K562 (cell line): ENCODE measurements at regions not wholly inside any gene's neighbourhood (a gene's known extent, or its start where the extent isn't known, plus 50 kb on each side); places are given as distances from the start of the nearest gene placed in this dataset.

Experiments
- ATAC-seq: fragments of 200-7000 bp; cut with Tn5 transposase; 3 replicates; pipeline ENCODE4 v1.9.1; 2020; ENCODE audit warnings: moderate library complexity
- BruUV-seq: library from RNA; stranded (reverse); fragments of 400-500 nt; replicated peaks from 2 replicates; lab custom pipeline; 2021; lab: Mats Ljungman, UMichigan
- CTCF ChIA-PET: fragments of 300-600 bp; formaldehyde crosslinking; extraction: SDS; loops from one replicate; lab custom pipeline; 2021; ENCODE audit warnings: low intra/inter-chr PET ratio; lab: Yijun Ruan, JAX
- POLR2A ChIA-PET: fragments of 300-600, 350-650 bp; sonication (Branson Sonifier 250); formaldehyde crosslinking; extraction: SDS; loops from one replicate; lab custom pipeline; 2021; ENCODE audit warnings: antibody characterized with exemption, inconsistent platforms; lab: Yijun Ruan, JAX
- DNase-seq, 4 experiments: peaks; one replicate each; pipeline versions ENCODE4 v3.0.0 to v3.0.0-alpha.2; 2011 to 2018; ENCODE audit warnings: low spot score in 3 of 4, mixed read lengths in 3 of 4; ENCODE audit errors: extremely low read depth in 1 of 4
- FAIRE-seq: peaks from 2 replicates; lab custom pipeline; 2011; peaks lifted over from hg19 to GRCh38; lab: Jason Lieb, UNC
- H2AFZ ChIP-seq: 2 replicates; pipeline ENCODE4 v1.6.0; 2011; ENCODE audit warnings: low read depth, low read length, control low read depth, inconsistent platforms
- H3K27ac ChIP-seq: fragments of 200-600 bp; 3 replicates; pipeline ENCODE4 v1.8.0; 2011; ENCODE audit warnings: low read depth, mild to moderate bottlenecking, control low read depth, inconsistent platforms, low read length, moderate library complexity, mixed read lengths; ENCODE audit errors: extremely low read depth
- H3K27me3 ChIP-seq, 2 experiments: fragments of 300-600 bp in 1 of 2; 2 replicates in 1 of 2; 3 replicates in 1 of 2; pipeline versions ENCODE4 v1.6.0 to v1.8.0; 2011; ENCODE audit warnings: inconsistent platforms in 2 of 2, low read length in 2 of 2, mild to moderate bottlenecking in 1 of 2, mixed read lengths in 1 of 2, moderate library complexity in 1 of 2; ENCODE audit not compliant: control insufficient read depth in 2 of 2, insufficient read depth in 2 of 2
- H3K36me3 ChIP-seq: fragments of 300-600 bp; 3 replicates; pipeline ENCODE4 v1.8.0; 2011; ENCODE audit warnings: mild to moderate bottlenecking, low read length, inconsistent platforms; ENCODE audit not compliant: control insufficient read depth, insufficient read depth
- H3K4me1 ChIP-seq, 2 experiments: fragments of 200-600 bp in 1 of 2; replicated peaks in 1 of 2; 2 replicates in 1 of 2; 3 replicates in 1 of 2; pipeline versions ENCODE4 v1.5.1 to v1.8.0; 2011; ENCODE audit warnings: inconsistent platforms in 2 of 2, low read length in 2 of 2, mild to moderate bottlenecking in 1 of 2, mixed read lengths in 1 of 2, moderate library complexity in 1 of 2; ENCODE audit not compliant: control insufficient read depth in 2 of 2, insufficient read depth in 2 of 2
- H3K4me2 ChIP-seq: 2 replicates; pipeline ENCODE4 v1.6.1; 2011; ENCODE audit warnings: low read length, control low read depth, inconsistent platforms, mixed read lengths; ENCODE audit not compliant: insufficient read depth
- H3K4me3 ChIP-seq: fragments of 200-600 bp; sonication (generic), shearing (Covaris generic); 2 replicates; pipeline ENCODE4 v1.5.1; 2016; ENCODE audit warnings: control low read depth, inconsistent platforms
- H3K79me2 ChIP-seq: fragments of 200-600 bp; 3 replicates; pipeline ENCODE4 v1.8.0; 2011; ENCODE audit warnings: low read length, inconsistent platforms; ENCODE audit not compliant: control insufficient read depth, insufficient read depth
- H3K9ac ChIP-seq, 2 experiments: 2 replicates each; pipeline versions ENCODE4 v1.6.0 to v1.6.1; 2011; ENCODE audit warnings: low read depth in 2 of 2, low read length in 2 of 2, control low read depth in 1 of 2, inconsistent platforms in 1 of 2, mild to moderate bottlenecking in 1 of 2, mixed read lengths in 1 of 2; ENCODE audit not compliant: insufficient read depth in 1 of 2
- H3K9me1 ChIP-seq: one replicate; pipeline ENCODE4 v1.6.0; 2011; ENCODE audit warnings: inconsistent platforms, mild to moderate bottlenecking, low read length, moderate library complexity; ENCODE audit not compliant: control insufficient read depth, insufficient read depth
- H3K9me3 ChIP-seq: replicated peaks from 2 replicates; pipeline ENCODE4 v1.5.1; 2011; ENCODE audit warnings: low read depth, low read length, inconsistent platforms; ENCODE audit not compliant: control insufficient read depth, insufficient read depth
- H4K20me1 ChIP-seq: replicated peaks from 2 replicates; pipeline ENCODE4 v1.6.1; 2011; ENCODE audit warnings: low read length, inconsistent platforms, mixed read lengths; ENCODE audit not compliant: control insufficient read depth, insufficient read depth
- E4F1 ChIP-seq: fragments of 250-450 bp; sonication (Bioruptor Pico); IDR thresholded peaks from 2 replicates; pipeline ENCODE4 v1.5.0; 2021; ENCODE audit warnings: mild to moderate bottlenecking, borderline replicate concordance
- FOSL1 ChIP-seq: fragments of 200-800 bp; sonication (Bioruptor generic); conservative IDR thresholded peaks from 2 replicates; pipeline ENCODE4 v1.6.1; 2016; ENCODE audit warnings: missing genetic modification characterization, missing compliant biosample characterization
- MAFG ChIP-seq: fragments of 450-650 bp; conservative IDR thresholded peaks from 2 replicates; pipeline ENCODE4 v1.6.1; 2016; ENCODE audit warnings: missing genetic modification characterization, missing compliant biosample characterization
- POLR2AphosphoS2 ChIP-seq: IDR thresholded peaks from 2 replicates; pipeline ENCODE4 v1.6.1; 2012; ENCODE audit warnings: low read length, improper control_type of control experiment
- SOX6 ChIP-seq: fragments of 450-650 bp; IDR thresholded peaks from 2 replicates; pipeline ENCODE4 v1.6.1; 2014; ENCODE audit warnings: mild to moderate bottlenecking
- SREBF2 ChIP-seq: sonication (generic); formaldehyde crosslinking; IDR thresholded peaks from 2 replicates; pipeline ENCODE4 v1.4.0; 2020; ENCODE audit warnings: mild to moderate bottlenecking, missing genetic modification reagents
- WHSC1 ChIP-seq: IDR thresholded peaks from one replicate; pipeline ENCODE4 v1.6.1; 2012; ENCODE audit warnings: low read length, control low read depth, inconsistent platforms
- WGBS: fragments of 100-300 bp; shearing (Covaris generic); methylation state at CpG from one replicate; pipeline ENCODE4 v1.1.6; 2016; ENCODE audit warnings: low coverage, mixed read lengths; ENCODE audit not compliant: insufficient coverage; ENCODE audit errors: missing lambda C conversion rate; 5-methylcytosine and 5-hydroxymethylcytosine counted together
- in situ Hi-C: fragments of 300-500 bp; cut with MboI; formaldehyde crosslinking; loops from 4 replicates; pipeline ENCODE4 v1.15.0; 2018; ENCODE audit warnings: inconsistent platforms, mixed read lengths
- intact Hi-C: fragments of 100-400 bp; cut with micrococcal nuclease; formaldehyde crosslinking; loops from 2 replicates; pipeline ENCODE4 v1.14.2; 2022

DNA sequence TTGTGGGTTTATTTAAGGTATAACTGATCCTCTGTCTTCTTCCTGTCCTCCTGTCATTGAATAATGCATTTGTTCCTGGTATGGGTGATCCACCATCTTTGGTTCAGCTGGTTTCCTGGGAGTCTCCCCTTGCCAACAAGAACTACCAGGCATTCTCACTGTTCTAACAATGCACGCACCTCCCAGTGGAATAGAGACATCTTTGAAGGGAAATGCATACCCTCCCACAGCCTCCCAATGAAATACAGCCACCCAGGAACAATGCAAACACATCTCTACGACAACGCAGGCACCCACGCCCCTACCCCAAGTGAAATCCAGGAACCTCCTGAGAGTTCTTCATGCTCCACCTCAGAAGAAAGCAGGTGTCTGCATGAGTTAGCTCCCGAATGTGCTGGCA, 318.0 kb downstream of the SOX11 start:
- no TSS peak for BruUV-seq
- no peak overlapping the region for H3K27ac ChIP-seq
- H3K79me2 ChIP-seq = no peaks in the 10 kb centered on the region
- intact Hi-C loops = loop anchor here (5.0 kb wide), 1 partner anchor 158 kb away; no protein-coding TSS in a partner anchor
- 0% methylated on average over 5 of the region's 5 CpGs for WGBS
- DNase-seq (no peak), ATAC-seq (no peak), FAIRE-seq (no peak)
- H3K27me3 ChIP-seq = no peaks in the 10 kb centered on the region
- in situ Hi-C loops = no loop called here
- H3K9ac ChIP-seq = no peak overlapping the region
- H3K36me3 ChIP-seq = no peaks in the 10 kb centered on the region
- H3K4me3 ChIP-seq = no peak overlapping the region
- no peaks in the 10 kb centered on the region for H4K20me1 ChIP-seq
- H3K9me3 ChIP-seq = no peaks in the 10 kb centered on the region
- CTCF ChIA-PET = no interaction called here
- H3K9me1 ChIP-seq = no peaks in the 10 kb centered on the region
- H3K4me1 ChIP-seq = no peaks in the 10 kb centered on the region
- TF ChIP-seq E4F1 (CRISPR knock-in tag) (no peak), SREBF2 (CRISPR knock-in tag) (no peak), WHSC1 (no peak), MAFG (tag) (no peak), POLR2AphosphoS2 (no peak), SOX6 (no peak), FOSL1 (tag) (no peak)
- no peak overlapping the region for H2AFZ ChIP-seq
- POLR2A ChIA-PET = interaction anchor here (0.6 kb wide), 1 partner anchor 75 kb away, joined by 3 read pairs; no protein-coding TSS in a partner anchor
- H3K4me2 ChIP-seq = no peak overlapping the region
